EL (cell line): ENCODE measurements at regions not wholly inside any gene's neighbourhood (a gene's known extent, or its start where the extent isn't known, plus 50 kb on each side); places are given as distances from the start of the nearest gene placed in this dataset.

Experiments used
- DNase-seq: peaks from one replicate; pipeline ENCODE4 v3.0.0-alpha.2; 2016

GRCh38 chr14:101476258-101476915 is 84.9 kb upstream of the DIO3 start:
- DNase-seq: no peak

GRCh38 chr14:101476916-101477553 is 84.3 kb upstream of the DIO3 start:
- DNase-seq: no peak

- no peak for DNase-seq
Measured at GRCh38 chr14:101477648-101478047, 83.6 kb upstream of the DIO3 start.

GRCh38 chr14:101478096-101478495 is 83.2 kb upstream of the DIO3 start:
- no peak for DNase-seq

GRCh38 chr14:101478796-101479410 is 82.4 kb upstream of the DIO3 start:
- DNase-seq: no peak

GRCh38 chr14:101480022-101480746 is 81.1 kb upstream of the DIO3 start:
- DNase-seq: no peak

GRCh38 chr14:101480747-101481530 is 80.4 kb upstream of the DIO3 start:
- no peak for DNase-seq

GRCh38 chr14:101481557-101481956 is 79.7 kb upstream of the DIO3 start:
- no peak for DNase-seq

GRCh38 chr14:101482066-101482465 is 79.2 kb upstream of the DIO3 start:
- DNase-seq: no peak

GRCh38 chr14:101483829-101484228 is 77.5 kb upstream of the DIO3 start:
- no peak for DNase-seq

- DNase-seq: no peak
Measured at GRCh38 chr14:101489092-101489760, 72.1 kb upstream of the DIO3 start.

GRCh38 chr14:101490771-101491170 is 70.5 kb upstream of the DIO3 start:
- DNase-seq: no peak

GRCh38 chr14:101491841-101492240 is 69.5 kb upstream of the DIO3 start:
- DNase-seq: no peak

- DNase-seq: no peak
Measured at GRCh38 chr14:101492716-101493115, 68.6 kb upstream of the DIO3 start.

GRCh38 chr14:101494826-101495225 is 66.5 kb upstream of the DIO3 start:
- no peak for DNase-seq

- no peak for DNase-seq
Measured at GRCh38 chr14:101495284-101495683, 66.0 kb upstream of the DIO3 start.

- DNase-seq: no peak
Measured at GRCh38 chr14:101495827-101496775, 65.2 kb upstream of the DIO3 start.

- no peak for DNase-seq
Measured at GRCh38 chr14:101496776-101497683, 64.3 kb upstream of the DIO3 start.

GRCh38 chr14:101497684-101498525 is 63.4 kb upstream of the DIO3 start:
- no peak for DNase-seq
